Anterior cingulate cortex (tissue), 58 donors: ENCODE measurements at regions not wholly inside any gene's neighbourhood (a gene's known extent, or its start where the extent isn't known, plus 50 kb on each side); places are given as distances from the start of the nearest gene placed in this dataset.
"Not testable (repeated sequence)": the region's sequence is repeated elsewhere in the genome, so short reads cannot be mapped to it uniquely, and the experiment has no call there.

Experiments
- DNase-seq, 58 donors: peaks; one replicate each; lab custom pipeline; 2025; lab: John Stamatoyannopoulos, UW

DNA sequence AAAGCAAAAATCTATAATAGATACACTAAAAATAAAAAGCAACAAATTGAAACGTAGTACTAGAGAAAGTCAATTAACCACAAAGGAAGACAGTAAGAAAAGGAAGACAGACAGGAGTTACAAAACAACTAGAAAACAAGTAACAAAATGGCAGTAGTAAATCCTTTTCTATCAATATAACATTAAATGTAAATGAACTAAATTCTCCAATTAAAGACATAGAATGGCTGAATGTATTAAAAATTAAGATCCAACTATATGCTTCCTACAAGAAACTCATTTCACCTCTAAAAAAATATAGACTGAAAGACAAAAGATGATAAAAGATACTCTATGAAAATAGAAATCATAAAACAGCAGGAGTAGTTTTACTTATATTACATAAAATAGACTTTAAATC, 79.1 kb downstream of the CTH start:
- no peak for DNase-seq

- no peak for DNase-seq
Measured at GRCh38 chr1:70495370-70495769, 84.3 kb downstream of the CTH start.

GRCh38 chr1:70496181-70496580, 85.1 kb downstream of the CTH start:
- DNase-seq, result no peak

DNA sequence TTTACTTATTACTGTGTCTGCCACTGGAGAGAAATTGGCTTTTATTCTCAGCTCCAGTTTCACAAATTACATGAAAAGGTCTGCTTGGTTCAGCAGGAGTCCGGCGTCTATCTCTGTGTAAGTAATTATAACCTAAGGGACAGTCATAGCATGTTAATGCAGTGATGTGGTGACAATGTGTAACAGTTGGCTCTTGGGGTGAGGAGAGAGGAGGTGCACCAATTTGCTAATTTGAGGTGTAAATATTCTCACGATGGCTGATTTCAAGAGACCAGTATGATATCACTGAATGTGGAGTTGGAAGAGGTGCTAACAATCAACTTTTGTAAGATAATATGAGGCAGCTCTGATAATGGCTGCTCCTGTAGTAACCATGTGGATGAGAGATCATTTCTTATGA, 86.1 kb downstream of the CTH start:
- no peak for DNase-seq

DNA sequence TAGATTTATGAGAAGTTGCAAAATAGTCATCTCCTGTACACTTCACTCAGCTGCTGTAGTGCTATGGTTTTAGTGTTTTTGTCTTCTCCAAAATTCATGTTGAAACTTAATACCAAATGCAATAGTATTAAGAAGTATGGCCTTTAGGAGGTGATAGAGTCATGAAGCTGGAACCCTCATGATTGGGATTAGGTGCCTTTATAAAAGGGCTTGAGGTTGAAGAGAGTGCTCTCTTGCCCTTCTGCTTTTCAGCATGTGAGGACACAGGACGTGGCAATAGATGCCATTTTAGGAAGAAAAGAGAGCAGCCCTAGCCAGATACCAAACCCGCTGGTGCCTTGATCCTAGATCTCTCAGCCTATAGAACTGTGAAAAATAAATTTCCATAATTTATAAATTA, 87.6 kb downstream of the CTH start:
- no peak for DNase-seq

GRCh38 chr1:70499695-70500094, 88.6 kb downstream of the CTH start:
- no peak for DNase-seq

GRCh38 chr1:70503358-70503757, 92.3 kb downstream of the CTH start:
- DNase-seq, result no peak

GRCh38 chr1:70504176-70504820, 93.2 kb downstream of the CTH start:
- DNase-seq, result no peak

DNA sequence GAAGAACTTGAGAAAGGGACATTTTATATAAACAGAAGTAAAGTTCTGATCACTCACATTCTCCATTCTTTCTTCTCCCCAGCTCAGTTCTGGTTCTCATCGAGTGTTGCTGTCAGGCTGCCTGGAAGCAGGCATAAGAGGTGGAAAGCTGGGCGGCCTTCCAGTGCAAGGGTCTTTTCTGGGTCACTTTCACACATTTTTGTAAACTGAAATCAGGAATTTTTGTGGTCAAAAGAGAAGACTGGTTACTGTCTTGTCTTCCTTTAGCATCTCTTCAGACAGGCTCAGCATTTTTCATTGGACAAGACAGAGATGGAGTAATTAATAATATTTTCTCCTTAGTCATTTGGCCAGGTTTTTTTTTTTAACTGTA, 93.7 kb downstream of the CTH start:
- no peak for DNase-seq

DNA sequence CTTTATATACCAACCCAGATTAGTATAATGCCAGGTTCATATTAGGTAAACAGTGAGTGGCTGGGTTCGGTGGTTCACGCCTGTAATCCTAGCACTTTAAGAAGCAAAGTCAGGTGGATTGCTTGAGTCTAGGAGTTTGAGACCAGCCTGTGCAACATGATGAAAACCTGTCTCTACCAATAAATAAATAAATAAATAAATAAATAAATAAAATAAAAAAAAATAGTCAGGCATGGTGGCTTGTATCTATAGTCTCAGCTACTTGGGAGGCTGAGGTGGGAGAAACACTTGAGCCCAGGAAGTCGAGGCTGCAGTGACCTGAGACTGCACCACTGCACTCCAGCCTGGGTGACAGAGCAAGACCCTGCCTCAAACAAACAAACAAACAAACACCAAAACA, 96.9 kb downstream of the CTH start:
- not testable (repeated sequence) for DNase-seq

GRCh38 chr1:70509996-70510876, 99.2 kb downstream of the CTH start:
- peak in 2 of 58 donors; percentile 5 to 19 for DNase-seq

DNA sequence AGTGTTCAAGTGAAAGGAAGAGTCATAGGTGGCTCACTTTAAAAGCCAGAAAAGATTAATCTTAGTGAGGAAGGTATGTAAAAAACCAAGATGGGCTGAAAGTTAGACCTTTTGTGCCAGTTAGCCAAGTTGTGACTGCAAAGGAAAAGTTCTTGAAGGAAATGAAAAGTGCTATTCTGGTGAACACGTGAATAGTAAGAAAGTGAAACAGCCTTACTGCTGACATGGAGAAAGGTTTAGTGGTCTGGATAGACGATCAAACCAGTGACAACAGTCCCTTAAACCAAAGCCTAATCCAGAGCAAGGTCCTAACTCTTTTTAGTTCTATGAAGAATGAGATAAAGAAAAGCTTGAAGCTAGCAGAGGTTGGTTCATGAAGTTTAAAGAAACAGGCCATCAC, 106.4 kb downstream of the CTH start:
- no peak for DNase-seq

DNA sequence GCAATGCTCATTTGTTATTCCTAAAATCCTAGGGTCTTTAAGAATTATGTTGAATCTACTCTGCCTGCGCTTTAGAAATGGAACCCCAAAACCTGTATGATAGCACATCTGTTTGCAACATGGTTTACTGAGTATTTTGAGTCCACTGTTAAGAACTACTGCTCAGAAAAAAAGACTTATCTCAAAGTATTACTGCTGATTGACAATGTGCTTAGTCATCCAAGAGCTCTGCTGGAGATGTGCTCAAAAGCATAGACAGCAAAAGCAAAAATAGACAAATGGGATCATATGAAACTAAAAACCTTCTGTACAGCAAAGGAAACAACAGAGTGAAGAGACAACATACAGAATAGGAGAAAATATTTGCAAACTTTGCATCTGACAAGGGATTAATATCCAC, 107.0 kb downstream of the CTH start:
- DNase-seq, result no peak

- DNase-seq, result peak in 14 of 58 donors; percentile 0 to 20 (median 5)
Measured at GRCh38 chr1:70528590-70529333, 117.7 kb downstream of the CTH start.

DNA sequence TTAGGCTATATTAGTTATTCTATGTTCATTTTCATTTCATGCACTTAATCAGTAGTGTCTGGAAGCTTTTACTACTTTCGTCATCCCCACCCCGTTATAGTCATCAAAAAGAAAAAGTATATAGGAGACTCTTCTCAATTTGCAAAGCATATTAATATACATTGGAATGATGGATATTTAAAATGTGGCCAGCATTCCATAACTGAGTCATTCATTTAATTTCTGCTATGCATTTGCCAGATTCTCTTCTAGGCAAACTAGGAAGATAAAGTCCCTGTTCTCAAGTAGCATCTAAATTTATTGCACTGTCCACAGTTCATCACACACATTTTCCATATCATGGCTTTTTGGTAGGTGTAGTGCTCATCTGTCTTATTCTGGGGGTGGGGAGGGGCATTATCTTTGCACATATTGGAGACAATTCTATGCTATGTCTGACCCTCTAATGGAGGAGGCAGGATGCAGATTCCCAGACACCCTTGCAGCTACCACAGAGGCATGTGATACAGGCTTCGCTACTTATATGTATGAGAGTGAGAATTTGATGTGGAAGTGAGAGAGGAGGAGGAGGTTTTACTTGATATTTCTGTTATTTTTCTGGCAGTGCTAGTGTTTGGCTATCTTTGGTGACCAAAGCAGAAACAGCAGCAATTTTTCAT, 125.8 kb downstream of the CTH start:
- DNase-seq, result no peak

- no peak for DNase-seq
Measured at GRCh38 chr1:70537788-70538187, 126.7 kb downstream of the CTH start.

DNA sequence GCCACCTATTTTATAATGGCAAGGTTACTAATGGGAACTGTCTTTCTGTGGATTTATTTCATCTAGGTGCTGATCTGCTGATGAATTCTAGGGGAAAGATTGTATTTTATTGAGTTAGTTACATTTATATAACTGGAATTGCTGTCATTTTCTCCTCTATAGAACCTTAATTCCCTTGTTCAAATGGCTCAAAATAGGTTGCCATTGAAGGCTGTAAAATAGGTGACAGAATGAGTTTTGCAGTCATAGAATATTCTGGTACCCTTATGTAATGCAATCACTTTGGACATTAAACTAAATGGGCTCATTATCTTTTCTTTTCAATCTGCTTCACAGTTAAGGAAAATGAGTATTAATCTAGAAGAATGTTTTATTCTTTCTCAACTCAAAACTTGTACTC, 131.0 kb downstream of the CTH start:
- DNase-seq, result no peak

- DNase-seq, result no peak
Measured at GRCh38 chr1:70542856-70543255, 131.8 kb downstream of the CTH start.

DNA sequence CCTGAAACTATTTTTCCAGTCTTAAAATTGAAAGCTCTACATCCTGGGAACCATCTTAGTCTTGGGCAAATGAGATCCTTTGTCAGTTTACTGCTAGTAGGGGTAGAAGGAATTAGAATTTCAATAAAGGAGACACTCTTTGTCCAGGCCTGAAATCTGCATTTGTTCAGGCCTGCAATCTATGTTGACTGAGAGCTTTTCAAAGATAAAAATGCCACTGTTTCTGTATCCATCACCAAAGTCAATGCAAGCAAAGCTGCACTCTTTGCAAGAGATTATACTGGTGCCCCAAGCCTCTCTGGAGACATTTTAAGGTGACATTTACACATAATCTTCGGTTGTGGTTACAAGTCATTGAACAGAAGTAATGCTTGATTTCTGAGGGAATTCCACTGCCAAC, 135.7 kb downstream of the CTH start:
- DNase-seq, result no peak

DNA sequence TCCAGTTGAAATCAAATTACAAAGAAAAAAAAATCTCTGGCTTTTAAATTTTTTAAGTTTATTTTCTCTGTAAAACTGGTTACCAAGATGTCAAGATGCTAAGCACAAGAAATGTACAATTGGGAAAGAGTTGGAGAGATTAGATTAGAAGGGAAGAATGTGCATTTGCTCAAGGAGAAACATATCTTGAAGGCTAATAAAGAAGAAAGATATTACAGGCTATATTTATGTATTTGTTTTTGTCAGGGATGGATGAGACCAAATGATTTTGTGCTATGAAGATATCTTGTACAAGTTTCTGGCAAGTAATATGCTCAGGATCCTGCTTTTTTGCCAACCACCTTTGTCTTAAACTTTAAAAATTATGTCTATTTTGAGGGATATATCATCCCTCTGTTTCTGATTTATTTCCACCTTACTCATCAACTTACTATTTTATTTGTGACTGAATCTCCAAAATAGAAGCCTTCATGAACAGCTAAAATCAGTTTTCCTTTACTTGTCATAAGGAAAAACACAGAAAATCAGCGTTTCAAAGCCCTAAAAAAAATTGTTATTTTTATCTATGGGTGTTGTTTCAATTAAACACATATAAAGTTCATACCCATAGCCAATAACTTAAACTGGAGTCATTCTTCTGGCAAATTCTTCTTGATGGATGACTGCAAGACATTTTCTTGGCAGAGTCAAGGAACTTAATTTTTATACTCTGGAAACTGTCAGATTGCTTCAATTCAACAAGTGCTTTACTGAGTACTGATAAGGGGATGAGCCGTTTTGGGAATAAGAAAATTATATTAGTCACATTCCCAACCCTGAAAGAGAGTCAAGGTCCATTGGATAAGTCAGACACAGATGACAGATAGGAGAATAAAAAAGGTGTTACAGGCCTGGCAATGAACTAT, 141.8 kb downstream of the CTH start:
- DNase-seq, result no peak
